Mesenteric fat pad (tissue), 1 donor: ENCODE measurements at regions not wholly inside any gene's neighbourhood (a gene's known extent, or its start where the extent isn't known, plus 50 kb on each side); places are given as distances from the start of the nearest gene placed in this dataset.
"Not testable (repeated sequence)": the region's sequence is repeated elsewhere in the genome, so short reads cannot be mapped to it uniquely, and the experiment has no call there.

Experiments used
- DNase-seq: peaks from one replicate; pipeline ENCODE4 v3.0.0-alpha.2; 2020; ENCODE audit warnings: low spot score
- donor health status: DM: yes; HTN: yes; CAD: no.

DNA sequence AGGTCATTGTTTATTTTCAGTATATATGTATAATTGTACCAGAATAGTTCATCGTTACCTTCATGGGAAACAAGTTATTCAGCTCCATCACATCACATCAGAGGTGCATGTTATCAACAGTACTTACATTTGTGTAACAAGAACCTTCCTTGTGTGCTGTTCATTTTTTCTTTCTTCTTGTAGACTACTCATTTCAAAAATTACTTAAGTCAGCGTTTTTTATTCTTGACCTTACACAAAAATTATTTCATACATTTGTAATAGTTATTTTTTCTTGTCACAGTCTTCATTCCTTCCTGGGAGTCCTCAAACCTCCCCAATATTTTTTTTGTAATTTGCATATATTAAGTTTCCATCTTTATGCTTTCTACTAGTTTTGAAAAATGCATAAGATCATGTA lies 725.7 kb upstream of the ADGRB3 start:
- no peak for DNase-seq

DNA sequence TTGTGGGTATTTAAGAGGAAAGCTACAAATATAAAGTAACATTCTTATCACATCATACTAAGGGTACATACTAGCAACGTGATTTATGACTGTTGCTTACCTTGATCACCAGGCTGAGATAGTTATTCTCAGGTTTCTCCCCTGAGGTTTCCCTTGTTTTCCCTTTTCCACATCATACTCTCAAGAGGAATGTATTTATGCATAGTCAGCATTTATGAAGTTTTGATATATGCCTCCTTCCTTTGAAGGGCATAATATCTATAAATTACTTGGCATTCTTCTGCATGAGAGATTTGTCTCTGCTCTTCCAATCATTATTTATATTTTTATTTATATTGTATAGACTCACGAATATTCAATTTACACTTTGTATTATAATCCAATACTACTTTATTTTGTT lies 726.7 kb upstream of the ADGRB3 start:
- no peak for DNase-seq

DNA sequence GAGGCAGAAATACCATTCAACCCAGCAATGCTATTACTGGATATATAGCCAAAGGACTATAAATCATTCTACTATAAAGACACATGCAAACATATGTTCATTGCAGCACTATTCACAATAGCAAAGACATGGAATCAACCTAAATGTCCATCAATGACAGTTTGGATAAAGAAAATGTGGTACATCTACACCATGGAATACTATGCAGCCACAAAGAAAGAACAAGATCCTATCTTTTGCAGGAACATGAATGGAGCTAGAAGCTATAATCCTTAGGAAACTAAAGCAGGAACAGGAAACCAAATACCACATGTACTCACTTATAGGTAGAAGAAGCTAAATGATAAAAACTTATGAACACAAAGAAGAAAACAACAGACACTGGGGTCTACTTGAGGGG lies 730.3 kb upstream of the ADGRB3 start:
- not testable (repeated sequence) for DNase-seq

DNA sequence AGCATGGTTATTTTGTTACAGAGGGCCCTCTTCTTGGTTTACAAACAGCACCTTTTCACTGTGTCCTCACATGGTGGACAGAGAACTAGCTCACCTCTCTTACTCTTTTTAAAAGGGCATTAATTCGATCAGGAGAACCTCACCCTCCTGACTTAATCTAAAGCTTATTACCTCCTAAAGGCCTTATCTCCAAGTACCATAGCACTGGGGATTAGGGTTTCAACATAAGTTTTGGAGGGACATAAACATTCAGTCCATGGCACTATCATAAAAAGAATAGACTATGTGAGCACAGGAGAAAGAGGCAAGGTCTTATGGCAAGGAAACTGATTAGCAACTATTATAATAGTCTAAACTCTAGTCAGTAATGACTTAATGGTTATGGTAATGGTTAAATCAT lies 736.2 kb upstream of the ADGRB3 start:
- no peak for DNase-seq

DNA sequence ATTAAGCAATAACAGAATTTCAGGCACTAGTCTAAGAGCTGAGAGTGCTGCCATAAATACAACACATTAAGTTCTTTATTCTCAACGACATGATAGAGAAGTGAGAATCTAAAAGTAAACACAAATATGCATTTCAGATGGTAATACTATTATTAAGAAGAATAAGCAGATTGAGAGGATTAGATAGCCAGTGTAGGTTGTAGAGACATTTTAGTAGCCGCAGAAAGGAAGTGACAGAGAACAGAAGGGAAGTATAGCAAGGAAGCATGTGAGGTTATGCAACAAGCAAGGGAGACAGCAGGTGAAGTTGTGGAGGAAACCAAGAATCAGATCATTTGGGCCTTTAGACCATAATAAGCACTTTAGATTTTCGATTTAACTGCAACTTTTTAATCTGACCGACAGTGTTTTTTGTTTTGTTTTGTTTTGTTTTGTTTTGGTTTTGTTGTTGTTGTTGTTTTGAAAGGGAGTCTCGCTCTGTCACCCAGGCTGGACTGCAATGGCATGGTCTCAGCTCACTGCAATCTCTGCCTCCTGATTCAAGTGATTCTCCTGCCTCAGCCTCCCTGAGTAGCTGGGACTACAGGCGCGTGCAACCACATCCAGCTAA lies 737.0 kb upstream of the ADGRB3 start:
- no peak for DNase-seq

DNA sequence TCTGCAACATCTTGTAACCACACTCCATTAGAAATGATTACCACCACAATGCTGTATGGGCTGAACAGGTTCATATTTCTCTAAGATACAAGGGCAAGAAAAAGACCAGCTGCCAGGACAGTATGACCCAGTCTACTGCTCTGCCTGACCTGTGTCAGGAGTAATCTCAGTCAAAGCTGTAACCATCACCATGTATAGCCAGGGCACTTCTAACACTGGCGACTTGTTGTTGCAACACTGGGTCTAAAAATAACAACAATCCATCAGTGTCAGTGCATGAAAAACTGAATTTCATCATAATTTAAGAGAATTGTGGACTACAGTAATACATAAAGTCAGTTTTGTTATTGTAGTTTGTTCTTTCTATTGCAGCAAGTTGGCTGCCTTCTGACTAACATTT lies 738.6 kb upstream of the ADGRB3 start:
- no peak for DNase-seq

DNA sequence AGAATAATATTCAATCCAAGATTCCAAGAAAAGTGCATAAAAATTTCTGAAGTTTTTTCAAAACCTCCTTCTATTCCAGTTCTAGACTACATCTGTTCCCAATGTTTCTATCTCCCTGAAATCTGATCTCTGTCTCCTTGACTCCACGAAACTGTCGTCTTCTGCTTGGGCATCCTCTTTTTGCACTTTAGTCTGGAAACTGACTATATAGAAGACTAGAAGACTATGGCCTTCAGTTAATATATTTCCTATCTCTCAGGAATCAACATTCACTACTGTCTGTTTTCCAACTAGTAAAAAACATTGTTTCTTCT lies 745.4 kb upstream of the ADGRB3 start:
- DNase-seq: no peak

DNA sequence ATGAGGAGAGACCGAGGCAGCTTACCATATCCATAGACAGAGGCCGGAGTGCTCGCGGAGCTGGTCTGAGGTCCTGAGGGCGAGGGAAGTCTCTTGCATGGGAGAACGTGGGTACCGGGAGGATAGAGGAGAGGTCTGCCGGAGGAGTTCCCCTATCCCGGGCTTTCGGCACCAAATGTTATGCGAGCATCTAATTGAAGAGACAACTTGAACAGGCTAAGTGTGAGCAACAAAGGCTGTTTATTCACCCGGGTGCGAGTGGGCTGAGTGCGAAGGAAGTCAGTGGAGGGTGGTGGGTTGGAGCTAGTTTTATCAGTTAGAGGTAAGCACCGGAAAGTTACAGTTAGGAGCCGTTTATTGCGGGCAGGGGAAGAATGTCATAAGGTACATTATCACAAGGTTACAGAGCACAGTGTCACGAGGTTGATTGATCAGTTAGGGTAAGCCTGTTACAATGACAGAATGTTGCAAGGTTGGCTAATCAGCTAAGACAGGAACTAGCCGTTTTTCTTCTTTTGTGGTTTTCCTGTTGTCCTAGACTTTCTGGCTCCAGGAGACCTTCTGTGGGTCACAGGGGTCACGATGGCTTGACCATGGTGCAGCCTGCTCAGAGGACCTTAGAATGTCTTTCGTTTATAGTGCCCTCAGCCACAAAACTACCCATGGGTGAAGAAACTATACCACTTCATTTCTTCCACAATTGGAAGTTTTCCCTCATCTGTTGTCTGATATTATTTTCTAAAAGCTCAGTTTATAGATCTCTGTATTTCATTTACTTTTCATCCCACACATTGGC lies 746.0 kb upstream of the ADGRB3 start:
- DNase-seq: no peak

DNA sequence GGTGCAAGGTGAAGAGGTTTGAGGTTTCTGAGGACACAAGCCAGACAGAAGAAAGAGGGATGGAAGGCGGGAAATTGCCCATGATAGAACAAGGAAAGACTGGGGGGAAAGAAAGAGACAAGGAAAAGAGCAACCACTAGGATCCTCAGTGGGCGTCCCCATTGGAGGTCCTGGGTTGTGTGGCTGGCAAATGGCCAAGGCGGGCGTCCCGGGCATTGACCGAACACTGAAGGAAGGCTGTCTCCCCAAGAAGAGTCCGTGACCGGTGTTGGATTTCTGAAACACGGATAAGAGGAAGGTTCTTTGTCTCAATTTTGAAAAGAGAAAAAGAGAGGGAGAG lies 746.6 kb upstream of the ADGRB3 start:
- no peak for DNase-seq

DNA sequence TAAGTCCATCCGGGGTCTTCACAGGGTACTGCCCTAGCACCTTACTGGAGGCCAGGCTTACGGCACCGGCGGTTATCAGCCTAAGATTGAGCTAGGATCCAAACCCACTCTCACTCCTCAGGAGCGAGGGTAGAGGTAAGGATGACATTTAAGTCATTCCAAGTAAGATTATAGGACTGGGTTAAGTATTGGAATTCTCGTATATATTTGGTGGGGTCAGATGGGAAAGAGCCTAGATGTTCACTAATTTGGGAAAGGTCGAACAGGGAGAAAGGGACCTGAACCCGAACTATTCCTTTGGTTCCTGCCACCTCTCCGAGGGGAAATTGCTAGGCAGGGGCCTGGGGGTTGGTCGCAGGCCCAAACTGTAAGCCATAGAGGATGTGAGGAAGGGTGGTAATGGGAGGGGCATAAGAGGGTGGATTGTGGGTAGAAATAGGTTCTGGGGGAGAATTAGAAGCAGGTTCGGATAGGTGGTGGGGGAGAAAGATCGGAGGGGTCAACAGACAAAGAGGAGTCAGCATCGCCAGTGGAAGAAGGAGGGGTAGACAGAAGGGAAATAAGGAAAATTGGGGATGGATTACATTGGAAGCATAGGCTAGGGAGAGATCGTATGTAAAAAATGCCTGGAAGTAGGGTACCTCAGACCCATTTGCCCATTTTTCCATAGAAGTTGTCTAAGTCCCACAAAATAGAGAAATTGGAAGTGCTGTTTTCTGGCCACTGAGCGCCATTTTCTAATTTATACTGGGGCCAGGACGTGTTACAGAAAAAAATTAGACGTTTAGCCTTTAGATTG lies 747.1 kb upstream of the ADGRB3 start:
- no peak for DNase-seq

DNA sequence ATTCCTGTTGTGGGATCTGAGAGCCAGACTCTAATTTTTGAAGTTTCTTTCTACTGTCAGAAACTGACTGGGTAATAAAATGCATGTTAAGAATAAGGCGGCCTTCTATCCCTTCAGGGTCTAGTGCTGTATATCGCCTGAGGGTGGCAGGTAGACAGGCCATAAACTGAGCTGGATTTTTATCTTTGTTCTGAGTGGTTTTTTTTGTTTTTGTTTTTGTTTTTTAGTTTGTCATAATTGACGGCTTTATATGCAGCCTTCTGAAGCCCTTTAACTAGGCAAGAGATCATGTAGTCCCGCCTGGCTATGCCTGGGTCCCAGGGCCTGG lies 747.7 kb upstream of the ADGRB3 start:
- no peak for DNase-seq

DNA sequence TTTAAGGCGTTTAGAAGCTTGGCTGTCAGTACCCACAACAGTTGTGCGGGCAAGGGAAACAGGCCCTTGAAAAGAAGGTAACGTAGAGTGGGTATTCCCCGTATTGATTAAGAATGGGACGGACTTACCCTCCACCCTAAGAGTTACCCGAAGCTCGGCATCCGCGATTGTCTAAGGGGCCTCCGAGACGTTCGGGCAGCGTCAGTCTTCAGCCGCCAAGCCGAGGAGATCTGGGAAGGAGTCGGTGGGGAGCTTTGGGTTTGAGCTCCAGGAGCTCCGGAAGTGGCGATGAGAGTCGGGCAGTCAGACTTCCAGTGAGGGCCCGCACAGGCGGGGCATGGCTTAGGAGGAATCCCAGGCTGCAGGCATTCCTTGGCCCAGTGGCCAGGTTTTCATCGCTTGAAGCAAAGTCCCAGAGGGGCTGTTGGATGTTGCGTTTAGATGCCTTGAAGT lies 748.2 kb upstream of the ADGRB3 start:
- no peak for DNase-seq

DNA sequence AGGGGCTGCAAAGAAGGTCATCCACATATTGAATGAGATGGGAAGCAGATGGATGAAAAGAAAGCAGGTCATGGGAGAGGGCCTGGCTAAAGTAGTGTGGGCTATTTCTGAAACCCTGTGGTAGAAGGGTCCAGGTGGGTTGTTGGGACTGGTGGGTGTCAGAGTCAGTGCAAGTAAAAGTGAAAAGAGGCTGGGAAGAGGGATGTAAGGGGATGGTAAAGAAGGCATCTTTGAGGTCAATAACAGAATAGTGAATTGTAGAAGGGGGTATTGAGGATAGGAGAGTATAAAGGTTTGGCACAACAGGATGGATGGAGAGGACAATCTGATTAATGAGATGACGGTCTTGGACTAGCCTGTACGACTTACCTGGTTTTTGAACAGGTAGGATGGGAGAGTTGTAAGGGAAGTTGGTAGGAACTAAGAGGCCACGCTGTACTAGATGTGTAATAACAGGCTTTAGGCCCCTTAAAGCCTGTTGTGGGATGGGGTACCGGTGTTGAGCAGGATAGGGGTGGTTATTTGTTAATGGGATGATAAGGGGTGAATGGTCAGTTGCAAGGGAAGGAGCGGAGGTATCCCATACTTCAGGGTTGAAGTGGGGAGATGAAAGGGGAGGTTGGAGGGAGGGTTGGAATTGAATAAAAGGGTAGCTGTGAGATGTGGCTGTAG lies 748.9 kb upstream of the ADGRB3 start:
- no peak for DNase-seq

DNA sequence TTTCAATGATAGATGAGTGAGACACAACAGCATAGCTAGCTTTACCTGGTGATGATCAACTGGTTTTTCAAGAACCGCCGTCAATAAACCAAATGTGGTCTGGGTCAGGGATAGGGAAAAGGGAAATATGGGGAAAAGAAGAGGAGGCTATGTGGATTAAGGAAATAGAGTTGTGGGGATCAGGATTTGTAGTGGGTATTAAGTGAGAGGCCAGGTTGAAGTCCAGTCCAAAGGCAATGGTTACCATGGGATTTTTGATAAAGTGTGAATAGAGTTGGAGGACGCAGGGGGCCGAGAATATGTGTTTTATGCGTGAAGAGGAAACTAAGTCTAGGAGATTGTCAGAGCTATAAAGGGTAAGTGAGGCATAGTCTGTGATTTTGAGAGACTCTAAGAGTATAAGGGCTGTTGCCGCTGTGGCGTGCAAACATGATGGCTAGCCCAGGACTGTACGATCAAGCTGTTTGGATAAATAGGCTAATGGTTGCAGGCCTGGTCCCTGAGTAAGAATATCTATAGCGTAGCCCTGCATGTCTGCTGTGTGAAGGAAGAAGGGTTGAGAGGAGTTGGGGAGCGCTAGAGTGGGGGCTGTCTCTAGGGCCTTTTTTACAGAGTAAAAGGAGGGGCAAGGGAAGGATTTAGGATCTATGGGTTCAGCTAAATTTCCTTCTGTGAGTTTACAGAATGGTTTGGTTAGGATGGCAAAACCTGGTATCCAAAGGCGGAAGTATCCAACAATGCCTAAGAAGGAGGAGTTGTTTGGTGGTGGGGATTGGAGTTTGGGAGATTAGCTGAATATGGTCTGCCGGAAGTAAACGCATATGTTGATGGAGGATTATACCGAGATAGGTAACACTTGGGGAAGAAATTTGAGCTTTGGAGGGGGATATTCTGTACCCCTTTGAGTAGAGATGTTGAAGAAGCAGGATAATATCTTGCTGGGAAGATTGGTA lies 749.7 kb upstream of the ADGRB3 start:
- DNase-seq: no peak

DNA sequence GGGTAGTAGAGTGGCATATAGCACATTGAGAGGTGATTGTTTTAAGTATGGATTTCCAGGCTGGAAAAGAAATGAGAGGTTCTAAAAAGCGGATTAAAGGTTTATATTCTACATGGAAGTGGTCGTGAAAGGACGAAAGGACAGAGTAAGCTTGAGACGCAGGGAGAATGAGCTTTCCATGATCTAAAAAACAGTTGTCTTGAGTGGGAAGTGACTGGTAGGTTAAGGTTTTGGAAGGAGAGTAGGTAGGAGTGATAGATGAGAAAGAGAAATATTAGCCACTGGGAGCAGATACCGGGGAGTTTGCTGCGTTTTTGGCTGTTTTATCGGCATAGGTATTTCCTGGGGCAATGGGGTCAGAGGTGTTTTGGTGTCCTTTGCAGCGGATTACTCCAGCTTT lies 750.6 kb upstream of the ADGRB3 start:
- DNase-seq: no peak

DNA sequence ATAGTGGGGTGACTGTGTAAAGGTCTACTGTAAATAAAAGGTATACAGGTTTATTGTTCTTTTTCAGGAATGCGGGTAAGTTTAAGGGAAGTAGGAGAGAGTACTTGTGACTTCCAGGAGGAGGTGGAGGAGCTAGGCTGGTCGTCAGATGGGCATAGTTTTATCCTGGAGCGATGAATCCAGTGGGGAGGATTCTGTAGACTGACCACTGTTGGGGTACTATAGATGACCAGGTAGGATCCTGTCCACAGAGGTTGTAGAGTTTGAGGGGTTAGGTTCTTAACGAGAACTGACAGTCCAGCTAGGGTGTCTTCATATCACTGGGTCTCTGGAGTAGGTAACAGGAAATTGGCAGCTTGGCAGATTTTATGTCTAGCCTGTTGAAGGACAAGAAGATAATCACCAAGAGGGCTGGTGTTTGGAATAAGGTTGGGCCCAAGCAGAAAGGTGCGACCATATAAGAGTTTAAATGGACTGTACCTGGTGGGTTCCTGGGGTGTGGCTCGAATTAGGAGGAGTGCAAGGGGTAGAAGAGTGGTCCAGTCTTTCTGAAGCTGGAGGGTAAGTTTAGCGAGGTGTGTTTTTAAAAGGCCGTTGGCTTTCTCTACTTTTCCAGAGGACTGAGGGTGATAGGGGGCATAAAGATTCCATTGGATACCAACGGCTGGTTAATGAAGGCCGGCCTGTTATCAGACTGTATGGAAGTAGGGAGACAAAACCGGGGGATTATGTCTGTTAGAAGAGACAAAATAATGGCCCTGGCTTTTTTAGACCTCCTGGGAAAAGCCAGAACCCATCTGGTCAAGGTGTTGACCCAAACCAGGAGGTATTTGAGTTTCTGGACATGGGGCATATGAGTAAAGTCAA lies 751.3 kb upstream of the ADGRB3 start:
- DNase-seq: no peak

DNA sequence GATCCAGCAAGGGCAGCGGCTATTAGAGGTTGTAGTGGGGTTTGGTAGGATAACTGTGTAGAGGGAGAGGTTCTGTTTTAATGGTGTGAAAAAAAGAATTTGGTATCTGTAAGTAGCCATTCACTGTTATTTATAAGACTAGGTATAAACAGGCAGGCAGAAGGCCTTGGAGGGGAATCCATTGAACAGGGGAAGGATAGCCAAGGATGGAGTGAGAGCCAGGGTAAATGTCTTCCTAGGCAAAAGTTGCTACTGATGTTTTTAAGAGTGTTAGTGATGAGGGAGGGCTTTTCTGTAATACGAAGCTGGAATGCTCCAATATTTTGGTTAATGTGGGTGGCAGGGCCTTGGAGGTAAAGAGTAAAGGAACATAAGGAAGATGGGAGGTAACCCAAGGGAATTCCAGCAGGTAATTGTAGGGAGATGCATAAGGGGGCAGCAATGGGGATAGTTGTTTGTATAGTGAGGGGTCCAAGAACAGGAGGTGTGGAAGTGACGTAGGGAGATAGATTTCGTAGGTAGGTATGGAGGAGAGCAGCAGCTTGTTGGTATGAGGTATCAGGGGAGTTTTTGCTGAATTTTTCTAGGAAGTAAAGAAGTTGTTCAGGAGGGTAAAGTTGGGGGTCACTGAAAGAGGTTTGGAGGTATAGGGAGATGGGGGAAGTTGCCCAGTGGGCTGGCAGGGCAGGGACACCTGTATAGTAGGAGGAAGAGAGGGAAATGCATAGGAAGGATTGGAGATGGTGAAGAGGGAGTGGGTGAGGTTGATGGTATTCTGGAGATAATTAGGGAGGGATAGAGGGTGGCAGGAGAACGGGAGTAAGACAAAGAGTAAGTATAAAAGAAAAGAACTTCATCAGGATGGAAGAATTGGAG lies 752.4 kb upstream of the ADGRB3 start:
- DNase-seq: no peak

DNA sequence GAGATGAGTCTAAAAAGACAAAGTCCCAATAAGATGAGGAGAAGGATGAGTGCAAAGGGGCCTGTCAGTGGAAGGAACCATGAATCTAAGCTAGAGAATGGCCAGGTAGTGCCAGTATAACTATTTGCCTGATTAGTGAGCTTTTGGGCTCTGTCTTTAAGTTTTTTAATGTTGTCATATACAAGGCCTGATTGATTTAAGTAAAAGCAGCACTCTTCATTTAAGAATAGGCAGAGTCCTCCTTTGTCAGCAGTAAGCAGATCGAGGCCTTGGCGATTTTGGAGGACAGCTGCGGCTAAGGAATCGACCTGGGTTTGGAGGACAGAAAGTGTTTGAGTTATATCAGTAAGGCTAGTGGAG lies 753.4 kb upstream of the ADGRB3 start:
- no peak for DNase-seq
